H1 (cell line): ENCODE measurements at regions not wholly inside any gene's neighbourhood (a gene's known extent, or its start where the extent isn't known, plus 50 kb on each side); places are given as distances from the start of the nearest gene placed in this dataset.

Experiments
- ATF3 ChIP-seq: IDR thresholded peaks from 2 replicates; pipeline ENCODE4 v1.6.1; 2011; ENCODE audit warnings: low read depth, mild to moderate bottlenecking, low read length; ENCODE audit not compliant: insufficient read depth
- CEBPB ChIP-seq: IDR thresholded peaks from 2 replicates; pipeline ENCODE4 v1.6.1; 2012; ENCODE audit warnings: low read depth, low read length
- CHD1 ChIP-seq: IDR thresholded peaks from 2 replicates; pipeline ENCODE4 v1.6.1; 2012; ENCODE audit warnings: low read depth, low read length, improper control_type of control experiment
- CTCF ChIP-seq, 3 experiments: IDR thresholded peaks; 1 replicate in 2 of 3; 2 replicates in 1 of 3; pipeline versions ENCODE4 v1.5.1 to v1.6.1; 2011; ENCODE audit warnings: low read length in 3 of 3, mild to moderate bottlenecking in 3 of 3, inconsistent platforms in 2 of 3, low read depth in 1 of 3, moderate library complexity in 1 of 3; ENCODE audit not compliant: insufficient read depth in 1 of 3; ENCODE audit errors: control extremely low read depth in 1 of 3
- EGR1 ChIP-seq: IDR thresholded peaks from 2 replicates; pipeline ENCODE4 v1.6.1; 2011; ENCODE audit warnings: low read depth, low read length, borderline replicate concordance
- EP300 ChIP-seq, 2 experiments: IDR thresholded peaks; 1 replicate in 1 of 2; 2 replicates in 1 of 2; pipeline ENCODE4 v1.6.1; 2011 to 2012; ENCODE audit warnings: low read depth in 2 of 2, low read length in 2 of 2, mild to moderate bottlenecking in 2 of 2, borderline replicate concordance in 1 of 2, inconsistent platforms in 1 of 2, moderate library complexity in 1 of 2
- EZH2 ChIP-seq: fragments of 200-600 bp; sonication (generic); IDR thresholded peaks from 2 replicates; pipeline ENCODE4 v1.7.1; 2012; ENCODE audit warnings: low read depth, mild to moderate bottlenecking, moderate library complexity, low read length, inconsistent platforms; ENCODE audit not compliant: severe bottlenecking
- MAX ChIP-seq: IDR thresholded peaks from 2 replicates; pipeline ENCODE4 v1.6.1; 2012; ENCODE audit warnings: inconsistent platforms
- POLR2A ChIP-seq, 2 experiments: IDR thresholded peaks; 1 replicate in 1 of 2; 2 replicates in 1 of 2; pipeline ENCODE4 v1.6.1; 2011; ENCODE audit warnings: low read depth in 2 of 2, low read length in 2 of 2, mild to moderate bottlenecking in 2 of 2; ENCODE audit errors: control extremely low read depth in 1 of 2
- SP4 ChIP-seq: IDR thresholded peaks from 2 replicates; pipeline ENCODE4 v1.6.1; 2012; ENCODE audit warnings: low read length, inconsistent platforms
- TAF1 ChIP-seq: IDR thresholded peaks from 2 replicates; pipeline ENCODE4 v1.6.1; 2011; ENCODE audit warnings: mild to moderate bottlenecking, low read depth, low read length
- TCF12 ChIP-seq: IDR thresholded peaks from 2 replicates; pipeline ENCODE4 v1.6.1; 2011; ENCODE audit warnings: low read depth, mild to moderate bottlenecking, low read length
- TF ChIP-seq, protein P1 (sequence below): fragments of 300-600 bp; sonication (generic); IDR thresholded peaks from 2 replicates; pipeline ENCODE4 v1.7.1; 2012; ENCODE audit warnings: low read length, moderate library complexity, mild to moderate bottlenecking, inconsistent platforms; ENCODE audit not compliant: insufficient replicate concordance

- no peak for TF ChIP-seq CTCF (IDR thresholded peaks at IDR 0.05; ENCODE audit: control extremely low read depth in 1 of 3, insufficient read depth in 1 of 3, low read depth in 1 of 3, low read length in 3 of 3)
- TF ChIP-seq ATF3 = no peak
- no peak for TF ChIP-seq EZH2
- no peak for TF ChIP-seq MAX
- no peak for TF ChIP-seq POLR2A (IDR thresholded peaks at IDR 0.05; ENCODE audit: control extremely low read depth in 1 of 2, low read depth in 2 of 2, low read length in 2 of 2)
- TF ChIP-seq, protein P1, sequence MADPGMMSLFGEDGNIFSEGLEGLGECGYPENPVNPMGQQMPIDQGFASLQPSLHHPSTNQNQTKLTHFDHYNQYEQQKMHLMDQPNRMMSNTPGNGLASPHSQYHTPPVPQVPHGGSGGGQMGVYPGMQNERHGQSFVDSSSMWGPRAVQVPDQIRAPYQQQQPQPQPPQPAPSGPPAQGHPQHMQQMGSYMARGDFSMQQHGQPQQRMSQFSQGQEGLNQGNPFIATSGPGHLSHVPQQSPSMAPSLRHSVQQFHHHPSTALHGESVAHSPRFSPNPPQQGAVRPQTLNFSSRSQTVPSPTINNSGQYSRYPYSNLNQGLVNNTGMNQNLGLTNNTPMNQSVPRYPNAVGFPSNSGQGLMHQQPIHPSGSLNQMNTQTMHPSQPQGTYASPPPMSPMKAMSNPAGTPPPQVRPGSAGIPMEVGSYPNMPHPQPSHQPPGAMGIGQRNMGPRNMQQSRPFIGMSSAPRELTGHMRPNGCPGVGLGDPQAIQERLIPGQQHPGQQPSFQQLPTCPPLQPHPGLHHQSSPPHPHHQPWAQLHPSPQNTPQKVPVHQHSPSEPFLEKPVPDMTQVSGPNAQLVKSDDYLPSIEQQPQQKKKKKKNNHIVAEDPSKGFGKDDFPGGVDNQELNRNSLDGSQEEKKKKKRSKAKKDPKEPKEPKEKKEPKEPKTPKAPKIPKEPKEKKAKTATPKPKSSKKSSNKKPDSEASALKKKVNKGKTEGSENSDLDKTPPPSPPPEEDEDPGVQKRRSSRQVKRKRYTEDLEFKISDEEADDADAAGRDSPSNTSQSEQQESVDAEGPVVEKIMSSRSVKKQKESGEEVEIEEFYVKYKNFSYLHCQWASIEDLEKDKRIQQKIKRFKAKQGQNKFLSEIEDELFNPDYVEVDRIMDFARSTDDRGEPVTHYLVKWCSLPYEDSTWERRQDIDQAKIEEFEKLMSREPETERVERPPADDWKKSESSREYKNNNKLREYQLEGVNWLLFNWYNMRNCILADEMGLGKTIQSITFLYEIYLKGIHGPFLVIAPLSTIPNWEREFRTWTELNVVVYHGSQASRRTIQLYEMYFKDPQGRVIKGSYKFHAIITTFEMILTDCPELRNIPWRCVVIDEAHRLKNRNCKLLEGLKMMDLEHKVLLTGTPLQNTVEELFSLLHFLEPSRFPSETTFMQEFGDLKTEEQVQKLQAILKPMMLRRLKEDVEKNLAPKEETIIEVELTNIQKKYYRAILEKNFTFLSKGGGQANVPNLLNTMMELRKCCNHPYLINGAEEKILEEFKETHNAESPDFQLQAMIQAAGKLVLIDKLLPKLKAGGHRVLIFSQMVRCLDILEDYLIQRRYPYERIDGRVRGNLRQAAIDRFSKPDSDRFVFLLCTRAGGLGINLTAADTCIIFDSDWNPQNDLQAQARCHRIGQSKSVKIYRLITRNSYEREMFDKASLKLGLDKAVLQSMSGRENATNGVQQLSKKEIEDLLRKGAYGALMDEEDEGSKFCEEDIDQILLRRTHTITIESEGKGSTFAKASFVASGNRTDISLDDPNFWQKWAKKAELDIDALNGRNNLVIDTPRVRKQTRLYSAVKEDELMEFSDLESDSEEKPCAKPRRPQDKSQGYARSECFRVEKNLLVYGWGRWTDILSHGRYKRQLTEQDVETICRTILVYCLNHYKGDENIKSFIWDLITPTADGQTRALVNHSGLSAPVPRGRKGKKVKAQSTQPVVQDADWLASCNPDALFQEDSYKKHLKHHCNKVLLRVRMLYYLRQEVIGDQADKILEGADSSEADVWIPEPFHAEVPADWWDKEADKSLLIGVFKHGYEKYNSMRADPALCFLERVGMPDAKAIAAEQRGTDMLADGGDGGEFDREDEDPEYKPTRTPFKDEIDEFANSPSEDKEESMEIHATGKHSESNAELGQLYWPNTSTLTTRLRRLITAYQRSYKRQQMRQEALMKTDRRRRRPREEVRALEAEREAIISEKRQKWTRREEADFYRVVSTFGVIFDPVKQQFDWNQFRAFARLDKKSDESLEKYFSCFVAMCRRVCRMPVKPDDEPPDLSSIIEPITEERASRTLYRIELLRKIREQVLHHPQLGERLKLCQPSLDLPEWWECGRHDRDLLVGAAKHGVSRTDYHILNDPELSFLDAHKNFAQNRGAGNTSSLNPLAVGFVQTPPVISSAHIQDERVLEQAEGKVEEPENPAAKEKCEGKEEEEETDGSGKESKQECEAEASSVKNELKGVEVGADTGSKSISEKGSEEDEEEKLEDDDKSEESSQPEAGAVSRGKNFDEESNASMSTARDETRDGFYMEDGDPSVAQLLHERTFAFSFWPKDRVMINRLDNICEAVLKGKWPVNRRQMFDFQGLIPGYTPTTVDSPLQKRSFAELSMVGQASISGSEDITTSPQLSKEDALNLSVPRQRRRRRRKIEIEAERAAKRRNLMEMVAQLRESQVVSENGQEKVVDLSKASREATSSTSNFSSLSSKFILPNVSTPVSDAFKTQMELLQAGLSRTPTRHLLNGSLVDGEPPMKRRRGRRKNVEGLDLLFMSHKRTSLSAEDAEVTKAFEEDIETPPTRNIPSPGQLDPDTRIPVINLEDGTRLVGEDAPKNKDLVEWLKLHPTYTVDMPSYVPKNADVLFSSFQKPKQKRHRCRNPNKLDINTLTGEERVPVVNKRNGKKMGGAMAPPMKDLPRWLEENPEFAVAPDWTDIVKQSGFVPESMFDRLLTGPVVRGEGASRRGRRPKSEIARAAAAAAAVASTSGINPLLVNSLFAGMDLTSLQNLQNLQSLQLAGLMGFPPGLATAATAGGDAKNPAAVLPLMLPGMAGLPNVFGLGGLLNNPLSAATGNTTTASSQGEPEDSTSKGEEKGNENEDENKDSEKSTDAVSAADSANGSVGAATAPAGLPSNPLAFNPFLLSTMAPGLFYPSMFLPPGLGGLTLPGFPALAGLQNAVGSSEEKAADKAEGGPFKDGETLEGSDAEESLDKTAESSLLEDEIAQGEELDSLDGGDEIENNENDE = no peak
- TF ChIP-seq SP4 = no peak
- no peak for TF ChIP-seq EP300 (IDR thresholded peaks at IDR 0.05; ENCODE audit: borderline replicate concordance in 1 of 2, low read depth in 2 of 2, low read length in 2 of 2)
- TF ChIP-seq TAF1 = no peak
- TF ChIP-seq TCF12 = no peak
- TF ChIP-seq CHD1 = no peak
- no peak for TF ChIP-seq EGR1
- no peak for TF ChIP-seq CEBPB
Measured at GRCh38 chr3:186444974-186445373, 82.9 kb upstream of the DGKG start.
